ENCODE measurements at regions not wholly inside any gene's neighbourhood (a gene's known extent, or its start where the extent isn't known, plus 50 kb on each side); places are given as distances from the start of the nearest gene placed in this dataset.

DNA sequence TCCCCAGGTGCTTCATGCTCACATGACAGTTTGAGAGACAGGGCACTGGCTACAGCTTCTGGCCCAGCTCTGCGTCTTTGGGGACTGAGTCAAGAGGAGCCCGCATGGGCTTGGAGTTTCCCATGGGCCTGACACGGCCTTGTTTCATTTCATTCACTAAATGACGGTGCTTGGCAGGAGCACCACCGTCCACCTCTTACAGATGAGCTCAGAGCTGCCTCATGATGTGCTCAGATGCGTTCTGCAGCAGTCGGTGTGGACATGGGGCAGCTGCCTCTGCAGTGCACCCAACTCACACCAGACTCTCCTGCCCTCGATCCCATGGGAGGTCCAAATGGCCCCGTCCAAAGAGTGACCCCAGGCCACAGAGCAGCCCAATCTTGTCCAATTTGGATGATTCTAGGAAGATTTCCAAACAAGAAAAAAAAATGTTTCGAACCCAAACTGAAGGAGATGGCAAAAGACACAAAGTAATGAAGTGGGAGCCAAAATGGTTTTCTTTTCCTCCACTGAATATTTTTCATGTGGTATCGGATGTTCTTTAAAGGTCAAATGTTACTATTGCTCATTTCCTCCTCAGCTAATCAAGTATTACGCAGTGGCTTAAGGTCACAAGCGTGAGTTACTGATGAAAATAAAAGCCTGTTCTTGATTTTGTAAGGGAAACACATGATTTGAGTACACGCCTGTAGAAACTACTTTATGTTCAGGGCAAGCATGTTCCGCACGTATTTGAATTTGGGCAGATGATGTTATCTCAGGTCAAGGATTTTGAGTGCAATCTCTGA lies 524.2 kb downstream of the CDH26 start:
- Histone ChIP-seq H3K4me3 (ENCODE audit: low read depth in 2 of 2, low read length in 1 of 2) (no peak overlapping the region), H4K20me1 (ENCODE audit: insufficient read depth) (no peaks in the 10 kb centered on the region), H3K9ac (no peak overlapping the region), H2AFZ (ENCODE audit: low read depth) (no peak overlapping the region), H3F3A (replicated peaks; ENCODE audit: insufficient read depth) (no peaks in the 10 kb centered on the region), H3K27ac (ENCODE audit: low read depth in 2 of 2, low read length in 1 of 2) (no peak overlapping the region), H3K9me2 (no peaks in the 10 kb centered on the region), H3K79me2 (ENCODE audit: insufficient read depth) (no peaks in the 10 kb centered on the region), H3K27me3 (ENCODE audit: insufficient read depth) (no peaks in the 10 kb centered on the region), H3K36me3 (replicated peaks in 1 of 2; ENCODE audit: control insufficient read depth in 1 of 2, insufficient read depth in 2 of 2, low read length in 1 of 2) (no peaks in the 10 kb centered on the region), H3K9me3 (no peaks in the 10 kb centered on the region), H3K4me2 (no peak overlapping the region), H3K4me1 (ENCODE audit: control insufficient read depth in 1 of 2, insufficient read depth in 2 of 2, low read depth in 1 of 2, low read length in 1 of 2) (no peaks in the 10 kb centered on the region; a peak in 1 of 4 replicates)
- TF ChIP-seq YY1 (IDR thresholded peaks at IDR 0.05; ENCODE audit: low read depth) (no peak), TCF12 (IDR thresholded peaks at IDR 0.05) (no peak), TEAD4 (IDR thresholded peaks at IDR 0.05; ENCODE audit: borderline replicate concordance, insufficient read depth) (no peak), ELF1 (IDR thresholded peaks at IDR 0.05) (no peak), IRF3 (IDR thresholded peaks at IDR 0.05; ENCODE audit: low read depth, low read length) (no peak)
- TF ChIP-seq, protein P1, sequence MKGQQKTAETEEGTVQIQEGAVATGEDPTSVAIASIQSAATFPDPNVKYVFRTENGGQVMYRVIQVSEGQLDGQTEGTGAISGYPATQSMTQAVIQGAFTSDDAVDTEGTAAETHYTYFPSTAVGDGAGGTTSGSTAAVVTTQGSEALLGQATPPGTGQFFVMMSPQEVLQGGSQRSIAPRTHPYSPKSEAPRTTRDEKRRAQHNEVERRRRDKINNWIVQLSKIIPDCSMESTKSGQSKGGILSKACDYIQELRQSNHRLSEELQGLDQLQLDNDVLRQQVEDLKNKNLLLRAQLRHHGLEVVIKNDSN (IDR thresholded peaks at IDR 0.05; ENCODE audit: borderline replicate concordance, low read depth): no peak
- 46% methylated on average over 14 of the region's 16 CpGs for WGBS (ENCODE audit: low lambda C conversion rate)
- ChIA-PET POLR2A (no interaction called here), CTCF (interaction anchor here (0.9 kb wide), 1 partner anchor 272 kb away, joined by 3 read pairs; no protein-coding TSS in a partner anchor)
- DNase-seq: no peak

DNA sequence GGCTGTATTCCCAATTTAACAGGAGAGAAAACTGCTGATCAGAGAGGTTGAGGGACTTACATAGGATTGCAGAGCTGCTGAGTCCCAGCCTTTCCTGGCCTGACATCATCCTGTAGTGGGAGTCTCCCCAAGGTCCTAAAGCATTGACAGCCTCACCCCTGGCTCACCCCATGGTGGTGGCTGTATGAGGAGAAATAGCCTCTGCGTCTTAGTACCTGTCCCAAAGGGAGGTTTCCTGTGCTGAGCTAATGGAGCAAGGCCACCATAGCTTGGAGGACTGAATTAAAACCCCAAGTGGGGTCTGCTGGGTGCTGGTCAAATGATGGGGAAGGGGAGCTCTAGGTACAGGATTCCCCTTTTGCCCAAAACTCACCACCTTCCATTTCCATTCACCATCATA lies 525.1 kb downstream of the CDH26 start:
- Histone ChIP-seq H3K4me3 (ENCODE audit: low read depth in 2 of 2, low read length in 1 of 2) (no peak overlapping the region), H3K79me2 (ENCODE audit: insufficient read depth) (no peaks in the 10 kb centered on the region), H3K36me3 (replicated peaks in 1 of 2; ENCODE audit: control insufficient read depth in 1 of 2, insufficient read depth in 2 of 2, low read length in 1 of 2) (no peaks in the 10 kb centered on the region), H3K27me3 (ENCODE audit: insufficient read depth) (no peaks in the 10 kb centered on the region), H3K9me3 (no peaks in the 10 kb centered on the region), H3F3A (replicated peaks; ENCODE audit: insufficient read depth) (no peaks in the 10 kb centered on the region), H4K20me1 (ENCODE audit: insufficient read depth) (no peaks in the 10 kb centered on the region), H3K9ac (no peak overlapping the region), H2AFZ (ENCODE audit: low read depth) (no peak overlapping the region), H3K4me2 (no peak overlapping the region), H3K4me1 (ENCODE audit: control insufficient read depth in 1 of 2, insufficient read depth in 2 of 2, low read depth in 1 of 2, low read length in 1 of 2) (no peaks in the 10 kb centered on the region; a peak in 1 of 4 replicates), H3K27ac (ENCODE audit: low read depth in 2 of 2, low read length in 1 of 2) (no peak overlapping the region), H3K9me2 (no peaks in the 10 kb centered on the region)
- 20% methylated on average over 1 of the region's 1 CpG for WGBS (ENCODE audit: low lambda C conversion rate)
- CTCF ChIA-PET: no interaction called here
- no peak for TF ChIP-seq TEAD4 (IDR thresholded peaks at IDR 0.05; ENCODE audit: borderline replicate concordance, insufficient read depth)
- no peak for TF ChIP-seq YY1 (IDR thresholded peaks at IDR 0.05; ENCODE audit: low read depth)
- no peak for DNase-seq
- POLR2A ChIA-PET: no interaction called here

DNA sequence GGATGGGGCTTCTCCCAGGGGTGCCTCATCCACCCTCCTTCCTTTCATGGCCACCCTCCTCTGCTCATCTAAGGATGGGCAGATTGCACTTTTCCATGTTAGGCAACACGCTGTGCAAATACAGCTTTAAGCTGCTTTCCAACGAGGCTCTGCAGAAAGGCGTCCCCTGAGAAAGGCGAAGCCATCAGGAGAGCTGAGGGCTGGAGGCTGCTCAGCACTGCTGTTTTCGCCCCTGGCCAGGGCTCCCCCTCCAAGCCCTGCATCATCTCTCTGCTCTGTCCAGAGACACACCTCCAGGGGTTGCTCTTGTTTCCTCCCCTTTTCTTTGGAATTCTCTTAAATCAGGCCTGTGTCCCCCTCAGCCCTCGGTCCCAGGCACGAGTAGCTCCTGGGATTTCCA lies 526.1 kb downstream of the CDH26 start:
- Histone ChIP-seq H3K9me2 (no peaks in the 10 kb centered on the region), H3K4me3 (ENCODE audit: low read depth in 2 of 2, low read length in 1 of 2) (no peak overlapping the region), H3K36me3 (replicated peaks in 1 of 2; ENCODE audit: control insufficient read depth in 1 of 2, insufficient read depth in 2 of 2, low read length in 1 of 2) (no peaks in the 10 kb centered on the region), H3K9ac (no peak overlapping the region), H4K20me1 (ENCODE audit: insufficient read depth) (no peaks in the 10 kb centered on the region), H3K27ac (ENCODE audit: low read depth in 2 of 2, low read length in 1 of 2) (no peak overlapping the region), H3K79me2 (ENCODE audit: insufficient read depth) (no peaks in the 10 kb centered on the region), H3F3A (replicated peaks; ENCODE audit: insufficient read depth) (no peaks in the 10 kb centered on the region), H2AFZ (ENCODE audit: low read depth) (no peak overlapping the region), H3K4me1 (ENCODE audit: control insufficient read depth in 1 of 2, insufficient read depth in 2 of 2, low read depth in 1 of 2, low read length in 1 of 2) (no peaks in the 10 kb centered on the region; a peak in 1 of 4 replicates), H3K9me3 (no peaks in the 10 kb centered on the region), H3K27me3 (ENCODE audit: insufficient read depth) (no peaks in the 10 kb centered on the region), H3K4me2 (no peak overlapping the region)
- ChIA-PET POLR2A (interaction anchor here (0.6 kb wide), 1 partner anchor 525 kb away, joined by 5 read pairs; no protein-coding TSS in a partner anchor), CTCF (interaction anchor here (1.3 kb wide), 1 partner anchor 11 kb away, joined by 3 read pairs; no protein-coding TSS in a partner anchor)
- TF ChIP-seq RFX5 (IDR thresholded peaks at IDR 0.05; ENCODE audit: low read length): no peak
- WGBS (ENCODE audit: low lambda C conversion rate): 21% methylated on average over 6 of the region's 7 CpGs
- no peak for DNase-seq

Data from SK-N-SH (cell line).